Kidney (tissue), 13 donors: ENCODE measurements at regions not wholly inside any gene's neighbourhood (a gene's known extent, or its start where the extent isn't known, plus 50 kb on each side); places are given as distances from the start of the nearest gene placed in this dataset.

Experiments
- DNase-seq, 5 donors: peaks; one replicate each; pipeline ENCODE4 v3.0.0-alpha.2; 2013 to 2020
- FAIRE-seq: peaks from 2 replicates; lab custom pipeline; 2012; peaks lifted over from hg19 to GRCh38; lab: Jason Lieb, UNC
- H3K27ac ChIP-seq, 2 donors: one replicate each; pipeline ENCODE4 v1.7.0; 2013; ENCODE audit warnings: low read depth in 2 of 2, low read length in 2 of 2, inconsistent platforms in 1 of 2
- H3K27me3 ChIP-seq: one replicate; pipeline ENCODE4 v1.7.1; 2013; ENCODE audit warnings: low read length, inconsistent platforms; ENCODE audit not compliant: control insufficient read depth, insufficient read depth
- H3K36me3 ChIP-seq, 3 donors: one replicate each; pipeline versions ENCODE4 v1.7.0 to v1.7.1; 2013; ENCODE audit warnings: low read length in 3 of 3, control low read depth in 1 of 3, inconsistent platforms in 1 of 3; ENCODE audit not compliant: insufficient read depth in 3 of 3, control insufficient read depth in 2 of 3
- H3K4me1 ChIP-seq, 3 donors: one replicate each; pipeline versions ENCODE4 v1.7.0 to v1.7.1; 2013; ENCODE audit warnings: low read length in 3 of 3, inconsistent platforms in 1 of 3, low read depth in 1 of 3; ENCODE audit not compliant: control insufficient read depth in 2 of 3, insufficient read depth in 2 of 3
- H3K4me3 ChIP-seq, 3 donors: one replicate each; pipeline versions ENCODE4 v1.7.0 to v1.8.1; 2013; ENCODE audit warnings: low read length in 3 of 3, control low read depth in 1 of 3, inconsistent platforms in 1 of 3
- H3K9ac ChIP-seq, 3 donors: one replicate each; pipeline versions ENCODE4 v1.7.0 to v1.7.1; 2013; ENCODE audit warnings: low read length in 3 of 3, control low read depth in 1 of 3, inconsistent platforms in 1 of 3
- H3K9me3 ChIP-seq, 3 donors: one replicate each; pipeline versions ENCODE4 v1.7.0 to v1.7.1; 2013; ENCODE audit warnings: low read length in 3 of 3, control low read depth in 1 of 3, inconsistent platforms in 1 of 3; ENCODE audit not compliant: control insufficient read depth in 2 of 3, insufficient read depth in 1 of 3
- CTCF ChIP-seq: IDR thresholded peaks from 3 replicates; pipeline ENCODE4 v1.5.1; 2012; ENCODE audit warnings: mild to moderate bottlenecking, moderate library complexity, borderline replicate concordance; ENCODE audit not compliant: insufficient read depth; ENCODE audit errors: extremely low read depth
- intact Hi-C: fragments of 100-400 bp; cut with DNase I; formaldehyde crosslinking; loops from one replicate; pipeline ENCODE4 v1.11.1; 2022
- donor health status: control.
- donor health status: control.
- donor health status: control.
- donor health status: control.
- donor health status: control.
- donor health status: DM: yes; HTN: yes; CAD: no.
- donor health status: Normal renal cell carcinoma (clear cell type).

- FAIRE-seq, result no peak
- Histone ChIP-seq H3K27ac (no peak overlapping the region), H3K36me3 (no peaks in the 10 kb centered on the region), H3K9me3 (no peaks in the 10 kb centered on the region), H3K27me3 (no peaks in the 10 kb centered on the region), H3K9ac (no peak overlapping the region), H3K4me1 (no peaks in the 10 kb centered on the region), H3K4me3 (no peak overlapping the region)
- intact Hi-C loops, result no loop called here
- TF ChIP-seq CTCF, result no peak
- DNase-seq, result no peak
These were observed 216.8 kb upstream of the PROK2 start for GRCh38 chr3:72001758-72002157.

- H3K4me1 ChIP-seq, result no peaks in the 10 kb centered on the region
- TF ChIP-seq CTCF, result no peak
- no peaks in the 10 kb centered on the region for H3K36me3 ChIP-seq
- H3K9me3 ChIP-seq, result no peaks in the 10 kb centered on the region
- H3K27ac ChIP-seq, result no peak overlapping the region
- FAIRE-seq (no peak), DNase-seq (no peak)
- H3K27me3 ChIP-seq, result no peaks in the 10 kb centered on the region
- intact Hi-C loops, result no loop called here
- no peak overlapping the region for H3K4me3 ChIP-seq
- H3K9ac ChIP-seq, result no peak overlapping the region
These were observed 214.2 kb upstream of the PROK2 start for GRCh38 chr3:71998995-71999673.

- Histone ChIP-seq H3K27ac (no peak overlapping the region), H3K4me3 (no peak overlapping the region), H3K36me3 (no peaks in the 10 kb centered on the region), H3K4me1 (no peaks in the 10 kb centered on the region), H3K9ac (no peak overlapping the region), H3K27me3 (no peaks in the 10 kb centered on the region), H3K9me3 (no peaks in the 10 kb centered on the region)
- no peak for TF ChIP-seq CTCF
- DNase-seq (no peak), FAIRE-seq (no peak)
- intact Hi-C loops, result no loop called here
These were observed 212.2 kb upstream of the PROK2 start for GRCh38 chr3:71997066-71997653.
